PC-3 (cell line): ENCODE measurements at regions not wholly inside any gene's neighbourhood (a gene's known extent, or its start where the extent isn't known, plus 50 kb on each side); places are given as distances from the start of the nearest gene placed in this dataset.

ENCODE experiments used
- ATAC-seq: fragments of 200-7000 bp; cut with Tn5 transposase; 2 replicates; pipeline ENCODE4 v1.9.1; 2020; ENCODE audit warnings: mild to moderate bottlenecking, moderate library complexity
- BruUV-seq: library from RNA; stranded (reverse); fragments of 400-500 nt; replicated peaks from 2 replicates; lab custom pipeline; 2021; lab: Mats Ljungman, UMichigan
- CTCF ChIA-PET: fragments of 300-600 bp; sonication (Branson Sonifier 250); formaldehyde crosslinking; loops from one replicate; lab custom pipeline; 2022; ENCODE audit warnings: antibody characterized with exemption; lab: Charles Lee
- POLR2A ChIA-PET: fragments of 300-600 bp; sonication (Branson Sonifier 250); formaldehyde crosslinking; loops from one replicate; lab custom pipeline; 2022; ENCODE audit warnings: antibody characterized with exemption; ENCODE audit not compliant: unreplicated experiment; lab: Charles Lee
- DNase-seq: peaks from one replicate; pipeline ENCODE4 v3.0.0-alpha.2; 2015
- H2AFZ ChIP-seq: fragments of 300-600 bp; sonication (generic); 2 replicates; pipeline ENCODE4 v1.6.0; 2016; ENCODE audit warnings: antibody characterized with exemption, low read length
- H3F3A ChIP-seq: fragments of 300-600 bp; sonication (generic); one replicate; pipeline ENCODE4 v1.6.0; 2017; ENCODE audit warnings: antibody characterized with exemption, low read length, control low read depth, mild to moderate bottlenecking; ENCODE audit not compliant: unreplicated experiment
- H3K27ac ChIP-seq: fragments of 300-600 bp; sonication (generic); 2 replicates; pipeline ENCODE4 v1.5.1; 2016; ENCODE audit warnings: mild to moderate bottlenecking, low read length
- H3K27me3 ChIP-seq: fragments of 300-600 bp; sonication (generic); 2 replicates; pipeline ENCODE4 v1.6.1; 2016; ENCODE audit warnings: low read length, mixed read lengths
- H3K36me3 ChIP-seq: fragments of 300-600 bp; sonication (generic); 2 replicates; pipeline ENCODE4 v1.6.1; 2016; ENCODE audit warnings: low read depth, mixed run types, low read length, mixed read lengths
- H3K4me1 ChIP-seq: fragments of 300-600 bp; sonication (generic); 2 replicates; pipeline ENCODE4 v1.5.1; 2016; ENCODE audit warnings: low read length; ENCODE audit not compliant: insufficient read depth
- H3K4me2 ChIP-seq: fragments of 300-600 bp; sonication (generic); 2 replicates; pipeline ENCODE4 v1.6.0; 2016; ENCODE audit warnings: low read length
- H3K4me3 ChIP-seq: fragments of 300-600 bp; sonication (generic); 2 replicates; pipeline ENCODE4 v1.5.1; 2016; ENCODE audit warnings: mild to moderate bottlenecking, low read length, mixed read lengths
- H3K79me2 ChIP-seq: fragments of 300-600 bp; sonication (generic); 2 replicates; pipeline ENCODE4 v1.6.1; 2017; ENCODE audit warnings: low read length, mixed read lengths
- H3K9ac ChIP-seq: fragments of 300-600 bp; sonication (generic); 2 replicates; pipeline ENCODE4 v1.6.0; 2016; ENCODE audit warnings: mild to moderate bottlenecking, low read length
- H3K9me2 ChIP-seq: fragments of 300-600 bp; sonication (generic); replicated peaks from 2 replicates; pipeline ENCODE4 v1.6.1; 2016; ENCODE audit warnings: mixed run types, low read length, mixed read lengths
- H3K9me3 ChIP-seq: fragments of 300-600 bp; sonication (generic); 2 replicates; pipeline ENCODE4 v1.6.1; 2016; ENCODE audit warnings: low read length, mixed read lengths
- H4K20me1 ChIP-seq: fragments of 300-600 bp; sonication (generic); 2 replicates; pipeline ENCODE4 v1.6.1; 2016; ENCODE audit warnings: low read length, mixed read lengths
- CTCF ChIP-seq: fragments of 300-600 bp; sonication (generic); conservative IDR thresholded peaks from 2 replicates; pipeline ENCODE4 v1.5.1; 2017; ENCODE audit warnings: antibody characterized with exemption, low read depth, mild to moderate bottlenecking, low read length
- EZH2 ChIP-seq: fragments of 300-600 bp; sonication (generic); IDR thresholded peaks from one replicate; pipeline ENCODE4 v1.6.1; 2017; ENCODE audit warnings: antibody characterized with exemption, mild to moderate bottlenecking, low read length; ENCODE audit not compliant: unreplicated experiment
- EZH2phosphoT487 ChIP-seq: fragments of 300-600 bp; sonication (generic); IDR thresholded peaks from 2 replicates; pipeline ENCODE4 v1.6.1; 2018; ENCODE audit warnings: mild to moderate bottlenecking, antibody characterized with exemption, low read length, borderline replicate concordance
- intact Hi-C: fragments of 100-400 bp; cut with micrococcal nuclease; formaldehyde crosslinking; loops from 2 replicates; pipeline ENCODE4 v1.9.0; 2023

DNA sequence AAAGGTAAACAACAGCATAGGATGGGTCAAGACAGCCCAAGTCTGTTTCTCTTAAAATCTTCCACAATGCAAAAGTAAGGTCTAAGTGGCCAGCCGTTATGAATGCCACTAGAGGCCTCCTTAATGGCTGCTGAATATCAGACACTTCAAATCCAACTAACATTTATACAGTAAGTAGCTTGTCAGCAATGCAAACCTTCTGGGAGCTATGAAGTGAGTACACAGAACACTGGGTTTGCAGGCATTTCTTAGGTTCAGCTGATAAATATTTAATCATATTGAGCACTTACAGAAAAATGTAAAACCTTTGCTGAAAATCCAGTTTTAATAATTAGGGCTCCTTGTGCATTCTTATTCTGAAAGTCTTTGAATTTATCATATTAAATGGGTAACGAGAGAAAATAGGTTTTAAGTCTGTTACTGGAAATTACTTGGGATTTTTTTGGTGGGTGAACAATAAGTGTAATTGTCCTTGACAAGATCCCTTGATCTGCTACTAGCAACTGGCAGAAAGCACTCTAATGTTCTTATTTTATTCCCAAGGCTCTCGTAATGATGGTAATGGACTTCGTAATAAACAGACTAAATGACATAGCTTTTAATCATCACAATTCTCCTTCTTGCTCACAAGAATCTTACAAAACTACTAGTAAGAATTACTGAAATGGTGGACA, 141.7 kb upstream of the GPR149 start:
- CTCF ChIA-PET, result no interaction called here
- intact Hi-C loops, result no loop called here
- H3K4me2 ChIP-seq, result no peak overlapping the region

GRCh38 chr3:154568064-154568463, 138.1 kb upstream of the GPR149 start:
- Histone ChIP-seq H3K4me3 (no peak overlapping the region), H4K20me1 (no peaks in the 10 kb centered on the region), H3K9me2 (no peaks in the 10 kb centered on the region), H2AFZ (no peak overlapping the region), H3K36me3 (no peaks in the 10 kb centered on the region), H3F3A (no peaks in the 10 kb centered on the region), H3K27ac (no peak overlapping the region), H3K4me2 (no peak overlapping the region), H3K4me1 (no peaks in the 10 kb centered on the region), H3K9ac (no peak overlapping the region), H3K27me3 (no peaks in the 10 kb centered on the region), H3K79me2 (no peaks in the 10 kb centered on the region), H3K9me3 (no peaks in the 10 kb centered on the region)
- BruUV-seq, result no TSS peak
- CTCF ChIA-PET, result no interaction called here
- ATAC-seq (no peak), DNase-seq (no peak)
- intact Hi-C loops, result no loop called here
- TF ChIP-seq EZH2phosphoT487 (no peak), EZH2 (no peak), CTCF (no peak)
- POLR2A ChIA-PET, result no interaction called here

More for the DNA sequence above, 141.7 kb upstream of the GPR149 start:
- no peak overlapping the region for H3K4me3 ChIP-seq
- ATAC-seq, result no peak
- no peak for DNase-seq
- POLR2A ChIA-PET, result no interaction called here
- no peaks in the 10 kb centered on the region for H3K36me3 ChIP-seq
- H3K9me2 ChIP-seq, result no peaks in the 10 kb centered on the region
- H3K4me1 ChIP-seq, result no peaks in the 10 kb centered on the region
- no peaks in the 10 kb centered on the region for H3K27me3 ChIP-seq
- H3K27ac ChIP-seq, result no peak overlapping the region
- H2AFZ ChIP-seq, result no peak overlapping the region
- TF ChIP-seq EZH2, result no peak
- no peak for TF ChIP-seq EZH2phosphoT487
- no peak for TF ChIP-seq CTCF
- no peaks in the 10 kb centered on the region for H3K79me2 ChIP-seq
- H3K9ac ChIP-seq, result no peak overlapping the region
- BruUV-seq, result no TSS peak
- H4K20me1 ChIP-seq, result no peaks in the 10 kb centered on the region
- no peaks in the 10 kb centered on the region for H3F3A ChIP-seq
- no peaks in the 10 kb centered on the region for H3K9me3 ChIP-seq

DNA sequence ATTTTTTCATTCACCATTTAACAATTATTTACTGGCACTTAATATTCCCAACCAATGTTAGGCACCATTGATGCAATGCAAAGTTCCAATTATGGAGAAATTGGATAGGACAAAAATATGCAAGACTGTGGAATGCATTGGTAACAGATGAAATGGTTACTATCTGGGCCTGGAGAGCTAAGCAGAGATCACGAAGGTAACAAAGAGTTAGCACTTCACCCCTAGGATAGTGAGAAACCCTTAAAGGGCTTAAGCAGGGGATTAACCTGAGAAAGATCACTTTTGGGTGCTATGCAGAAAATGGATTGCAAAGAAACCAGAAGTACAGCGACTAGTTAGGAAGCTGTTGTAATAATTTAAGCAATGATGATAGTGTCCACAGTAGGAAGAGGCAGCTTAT, 129.6 kb upstream of the GPR149 start:
- BruUV-seq, result no TSS peak
- ATAC-seq, result no peak
- POLR2A ChIA-PET, result no interaction called here

More for the DNA sequence above, 129.6 kb upstream of the GPR149 start:
- no peak overlapping the region for H3K27ac ChIP-seq
- no peaks in the 10 kb centered on the region for H3K79me2 ChIP-seq
- H2AFZ ChIP-seq, result no peak overlapping the region
- no peak for DNase-seq
- H4K20me1 ChIP-seq, result no peaks in the 10 kb centered on the region
- H3K9me2 ChIP-seq, result no peaks in the 10 kb centered on the region
- no peak overlapping the region for H3K4me3 ChIP-seq
- intact Hi-C loops, result no loop called here
- CTCF ChIA-PET, result no interaction called here
- no peaks in the 10 kb centered on the region for H3K36me3 ChIP-seq
- H3K9me3 ChIP-seq, result no peaks in the 10 kb centered on the region
- H3K4me2 ChIP-seq, result no peak overlapping the region
- H3K9ac ChIP-seq, result no peak overlapping the region
- no peaks in the 10 kb centered on the region for H3F3A ChIP-seq
- TF ChIP-seq EZH2, result no peak
- TF ChIP-seq EZH2phosphoT487, result no peak
- TF ChIP-seq CTCF, result no peak
- no peaks in the 10 kb centered on the region for H3K4me1 ChIP-seq
- H3K27me3 ChIP-seq, result no peaks in the 10 kb centered on the region
